Ovary (tissue), 3 donors: ENCODE measurements at regions not wholly inside any gene's neighbourhood (a gene's known extent, or its start where the extent isn't known, plus 50 kb on each side); places are given as distances from the start of the nearest gene placed in this dataset.

ENCODE experiments used
- POLR2A ChIP-seq: fragments of 450-650 bp; IDR thresholded peaks from one replicate; pipeline ENCODE4 v1.6.1; 2017; ENCODE audit warnings: antibody characterized with exemption, mild to moderate bottlenecking, moderate library complexity
- TF ChIP-seq, protein P1 (sequence below), 3 donors: fragments of 450-650 bp in 2 of 3; fragments of 200-600 bp in 1 of 3; IDR thresholded peaks; one replicate each; pipeline versions ENCODE4 v1.5.1 to v1.8.0; 2016 to 2022; ENCODE audit warnings: antibody characterized with exemption in 3 of 3, mild to moderate bottlenecking in 1 of 3
- donor health status: DM: no; HTN: no; CAD: no.

- TF ChIP-seq, protein P1, sequence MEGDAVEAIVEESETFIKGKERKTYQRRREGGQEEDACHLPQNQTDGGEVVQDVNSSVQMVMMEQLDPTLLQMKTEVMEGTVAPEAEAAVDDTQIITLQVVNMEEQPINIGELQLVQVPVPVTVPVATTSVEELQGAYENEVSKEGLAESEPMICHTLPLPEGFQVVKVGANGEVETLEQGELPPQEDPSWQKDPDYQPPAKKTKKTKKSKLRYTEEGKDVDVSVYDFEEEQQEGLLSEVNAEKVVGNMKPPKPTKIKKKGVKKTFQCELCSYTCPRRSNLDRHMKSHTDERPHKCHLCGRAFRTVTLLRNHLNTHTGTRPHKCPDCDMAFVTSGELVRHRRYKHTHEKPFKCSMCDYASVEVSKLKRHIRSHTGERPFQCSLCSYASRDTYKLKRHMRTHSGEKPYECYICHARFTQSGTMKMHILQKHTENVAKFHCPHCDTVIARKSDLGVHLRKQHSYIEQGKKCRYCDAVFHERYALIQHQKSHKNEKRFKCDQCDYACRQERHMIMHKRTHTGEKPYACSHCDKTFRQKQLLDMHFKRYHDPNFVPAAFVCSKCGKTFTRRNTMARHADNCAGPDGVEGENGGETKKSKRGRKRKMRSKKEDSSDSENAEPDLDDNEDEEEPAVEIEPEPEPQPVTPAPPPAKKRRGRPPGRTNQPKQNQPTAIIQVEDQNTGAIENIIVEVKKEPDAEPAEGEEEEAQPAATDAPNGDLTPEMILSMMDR (IDR thresholded peaks at IDR 0.05): no peak
- no peak for TF ChIP-seq POLR2A
Observed at GRCh38 chr10:113423981-113424721, 128.7 kb upstream of the HABP2 start.
